Nephron (organoid): ENCODE measurements at regions not wholly inside any gene's neighbourhood (a gene's known extent, or its start where the extent isn't known, plus 50 kb on each side); places are given as distances from the start of the nearest gene placed in this dataset.
"Not testable (repeated sequence)": the region's sequence is repeated elsewhere in the genome, so short reads cannot be mapped to it uniquely, and the experiment has no call there.

Experiments
- H3K27ac Mint-ChIP-seq, 3 experiments: 2 replicates each; pipeline ENCODE4 v1.8.0; 2020; ENCODE audit warnings: mixed read lengths in 3 of 3, mild to moderate bottlenecking in 2 of 3, moderate library complexity in 1 of 3
- H3K27me3 Mint-ChIP-seq: 2 replicates; pipeline ENCODE4 v1.8.0; 2021; ENCODE audit warnings: low read depth, mild to moderate bottlenecking, moderate library complexity, mixed read lengths
- H3K36me3 Mint-ChIP-seq: 2 replicates; pipeline ENCODE4 v1.8.0; 2020; ENCODE audit warnings: low read depth, mixed read lengths
- H3K4me1 Mint-ChIP-seq: 2 replicates; pipeline ENCODE4 v1.8.0; 2020; ENCODE audit warnings: mixed read lengths
- H3K4me3 Mint-ChIP-seq, 3 experiments: 2 replicates each; pipeline ENCODE4 v1.8.0; 2020; ENCODE audit warnings: mild to moderate bottlenecking in 3 of 3, mixed read lengths in 3 of 3, moderate library complexity in 2 of 3
- H3K9me3 Mint-ChIP-seq: 2 replicates; pipeline ENCODE4 v1.8.0; 2020; ENCODE audit warnings: mixed read lengths
- CTCF ChIP-seq, 3 experiments: fragments of 200-600 bp; sonication (generic); IDR thresholded peaks; one replicate each; pipeline ENCODE4 v1.5.0; 2021; ENCODE audit warnings: antibody characterized with exemption in 3 of 3; ENCODE audit not compliant: unreplicated experiment in 3 of 3

GRCh38 chr4:81675791-81676393 lies 204.2 kb upstream of the RASGEF1B start:
- Mint-ChIP-seq H3K9me3 (no peaks in the 10 kb centered on the region), H3K4me1 (peaks cover 48% of the 10 kb centered on the region), H3K36me3 (no peaks in the 10 kb centered on the region)

GRCh38 chr4:81673961-81674360 lies 202.3 kb upstream of the RASGEF1B start:
- Mint-ChIP-seq H3K9me3 (no peaks in the 10 kb centered on the region), H3K27ac (peak overlapping the region in 2 of 3 experiments; percentile 30 to 50), H3K4me1 (peaks cover 47% of the 10 kb centered on the region), H3K27me3 (no peaks in the 10 kb centered on the region), H3K36me3 (no peaks in the 10 kb centered on the region), H3K4me3 (no peak overlapping the region)
- TF ChIP-seq CTCF (IDR thresholded peaks at IDR 0.05; ENCODE audit: unreplicated experiment in 3 of 3), result no peak

More at GRCh38 chr4:81675791-81676393, 204.2 kb upstream of the RASGEF1B start:
- peaks cover 10% of the 10 kb centered on the region for H3K27me3 Mint-ChIP-seq
- H3K4me3 Mint-ChIP-seq, result no peak overlapping the region
- H3K27ac Mint-ChIP-seq, result peak overlapping the region; percentile 22 to 93 (median 82)
- no peak for TF ChIP-seq CTCF (IDR thresholded peaks at IDR 0.05; ENCODE audit: unreplicated experiment in 3 of 3)

GRCh38 chr4:81668328-81668727 lies 196.6 kb upstream of the RASGEF1B start:
- peaks cover 55% of the 10 kb centered on the region for H3K4me1 Mint-ChIP-seq
- H3K36me3 Mint-ChIP-seq, H3K9me3 Mint-ChIP-seq, H3K27me3 Mint-ChIP-seq, H3K4me3 Mint-ChIP-seq, H3K27ac Mint-ChIP-seq: not testable (repeated sequence)

GRCh38 chr4:81667539-81667938 lies 195.8 kb upstream of the RASGEF1B start:
- H3K4me1 Mint-ChIP-seq, result peaks cover 55% of the 10 kb centered on the region

GRCh38 chr4:81666491-81666890 lies 194.8 kb upstream of the RASGEF1B start:
- H3K4me1 Mint-ChIP-seq, result peaks cover 49% of the 10 kb centered on the region
- no peak overlapping the region for H3K4me3 Mint-ChIP-seq
- H3K36me3 Mint-ChIP-seq, result no peaks in the 10 kb centered on the region
- H3K9me3 Mint-ChIP-seq, result no peaks in the 10 kb centered on the region
- H3K27me3 Mint-ChIP-seq, result peaks cover 3% of the 10 kb centered on the region
- H3K27ac Mint-ChIP-seq, result peak overlapping the region in 1 of 3 experiments; percentile 27
- TF ChIP-seq CTCF (IDR thresholded peaks at IDR 0.05; ENCODE audit: unreplicated experiment in 3 of 3), result no peak

More at GRCh38 chr4:81667539-81667938, 195.8 kb upstream of the RASGEF1B start:
- no peak overlapping the region for H3K27ac Mint-ChIP-seq
- H3K4me3 Mint-ChIP-seq, result no peak overlapping the region
- no peak for TF ChIP-seq CTCF (IDR thresholded peaks at IDR 0.05; ENCODE audit: unreplicated experiment in 3 of 3)
- H3K36me3 Mint-ChIP-seq, result no peaks in the 10 kb centered on the region
- no peaks in the 10 kb centered on the region for H3K9me3 Mint-ChIP-seq
- peaks cover 3% of the 10 kb centered on the region for H3K27me3 Mint-ChIP-seq

GRCh38 chr4:81665649-81666048 lies 193.9 kb upstream of the RASGEF1B start:
- TF ChIP-seq CTCF (IDR thresholded peaks at IDR 0.05; ENCODE audit: unreplicated experiment in 3 of 3), result no peak
- Mint-ChIP-seq H3K27me3 (peaks cover 3% of the 10 kb centered on the region), H3K36me3 (no peaks in the 10 kb centered on the region), H3K9me3 (no peaks in the 10 kb centered on the region), H3K4me1 (peaks cover 49% of the 10 kb centered on the region), H3K27ac (peak overlapping the region in 1 of 3 experiments; percentile 27), H3K4me3 (no peak overlapping the region)
